CD4-positive, alpha-beta T cell treated with Interleukin-4 for 4 hours (primary cell): ENCODE measurements at regions not wholly inside any gene's neighbourhood (a gene's known extent, or its start where the extent isn't known, plus 50 kb on each side); places are given as distances from the start of the nearest gene placed in this dataset.
"Not testable (repeated sequence)": the region's sequence is repeated elsewhere in the genome, so short reads cannot be mapped to it uniquely, and the experiment has no call there.

Source experiments
- DNase-seq: peaks from one replicate; pipeline ENCODE4 v3.0.0-alpha.2; 2020

GRCh38 chr13:80889829-80890228, 548.9 kb upstream of the SPRY2 start:
- no peak for DNase-seq

GRCh38 chr13:80888390-80888789, 547.5 kb upstream of the SPRY2 start:
- DNase-seq = no peak

GRCh38 chr13:80884056-80884785, 543.3 kb upstream of the SPRY2 start:
- DNase-seq = no peak

GRCh38 chr13:80883545-80883944, 542.6 kb upstream of the SPRY2 start:
- DNase-seq = no peak

- DNase-seq = no peak
Measured at GRCh38 chr13:80881942-80882445, 541.1 kb upstream of the SPRY2 start.

GRCh38 chr13:80881495-80881894, 540.6 kb upstream of the SPRY2 start:
- no peak for DNase-seq

GRCh38 chr13:80881034-80881433, 540.1 kb upstream of the SPRY2 start:
- DNase-seq = no peak

GRCh38 chr13:80877944-80878241, 537.0 kb upstream of the SPRY2 start:
- no peak for DNase-seq

GRCh38 chr13:80877209-80877943, 536.5 kb upstream of the SPRY2 start:
- no peak for DNase-seq

- peak; percentile 19 for DNase-seq
Measured at GRCh38 chr13:80873589-80873988, 532.7 kb upstream of the SPRY2 start.

GRCh38 chr13:80871971-80872370, 531.0 kb upstream of the SPRY2 start:
- not testable (repeated sequence) for DNase-seq

- DNase-seq = no peak
Measured at GRCh38 chr13:80871481-80871880, 530.6 kb upstream of the SPRY2 start.

GRCh38 chr13:80870186-80870585, 529.3 kb upstream of the SPRY2 start:
- DNase-seq = no peak

- no peak for DNase-seq
Measured at GRCh38 chr13:80866921-80867320, 526.0 kb upstream of the SPRY2 start.

- no peak for DNase-seq
Measured at GRCh38 chr13:80865329-80865728, 524.4 kb upstream of the SPRY2 start.

GRCh38 chr13:80862456-80862855, 521.5 kb upstream of the SPRY2 start:
- no peak for DNase-seq

GRCh38 chr13:80860845-80861244, 519.9 kb upstream of the SPRY2 start:
- no peak for DNase-seq

- DNase-seq = no peak
Measured at GRCh38 chr13:80858131-80858530, 517.2 kb upstream of the SPRY2 start.

- DNase-seq = no peak
Measured at GRCh38 chr13:80857321-80857720, 516.4 kb upstream of the SPRY2 start.

- DNase-seq = no peak
Measured at GRCh38 chr13:80850771-80851170, 509.8 kb upstream of the SPRY2 start.

- no peak for DNase-seq
Measured at GRCh38 chr13:80844164-80844563, 503.2 kb upstream of the SPRY2 start.

GRCh38 chr13:80841414-80841813, 500.5 kb upstream of the SPRY2 start:
- no peak for DNase-seq

GRCh38 chr13:80840316-80840976, 499.5 kb upstream of the SPRY2 start:
- no peak for DNase-seq

GRCh38 chr13:80835902-80836301, 495.0 kb upstream of the SPRY2 start:
- DNase-seq = no peak
